ENCODE measurements at regions not wholly inside any gene's neighbourhood (a gene's known extent, or its start where the extent isn't known, plus 50 kb on each side); places are given as distances from the start of the nearest gene placed in this dataset.

DNA sequence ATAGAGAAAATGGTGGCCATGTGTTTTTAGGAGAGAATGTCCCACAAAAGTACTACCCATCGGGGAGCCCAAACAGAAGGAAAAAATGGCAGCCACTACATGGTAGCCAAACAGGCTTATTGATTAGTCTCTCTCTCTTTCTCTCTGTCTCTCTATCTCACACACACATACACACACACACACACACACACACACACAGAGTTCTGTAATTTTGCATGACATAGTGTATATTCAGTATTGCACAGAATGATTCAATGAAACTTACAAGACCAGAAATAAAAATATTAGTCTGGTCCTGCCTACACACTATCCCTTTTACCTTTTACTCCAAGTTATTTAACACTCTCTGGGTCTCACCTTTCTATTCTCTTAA is 124.8 kb upstream of the SLC39A10 start:
- Histone ChIP-seq H3K27me3 (replicated peaks in 1 of 2; ENCODE audit: control insufficient read depth in 2 of 2, insufficient read depth in 2 of 2, low read length in 1 of 2) (no peaks in the 10 kb centered on the region), H3K36me3 (ENCODE audit: control insufficient read depth in 2 of 2, insufficient read depth in 2 of 2, low read length in 1 of 2) (no peaks in the 10 kb centered on the region), H2AFZ (ENCODE audit: control insufficient read depth, low read depth, low read length) (peak overlapping the region; percentile 93), H3K4me1 (ENCODE audit: control insufficient read depth, insufficient read depth, low read length) (peaks cover 29% of the 10 kb centered on the region), H3K9ac (ENCODE audit: control insufficient read depth, insufficient read depth, low read length) (no peak overlapping the region), H3K4me3 (no peak overlapping the region), H3K9me3 (replicated peaks; ENCODE audit: control insufficient read depth, insufficient read depth, low read length) (no peaks in the 10 kb centered on the region; the same call in 2 of the 3 replicates), H3K79me2 (ENCODE audit: control insufficient read depth, insufficient read depth, low read length) (no peaks in the 10 kb centered on the region), H4K20me1 (ENCODE audit: control insufficient read depth, insufficient read depth) (no peaks in the 10 kb centered on the region), H3K4me2 (ENCODE audit: control insufficient read depth, insufficient read depth) (peak overlapping the region; percentile 97), H3K27ac (ENCODE audit: control insufficient read depth, insufficient read depth) (peak overlapping the region; percentile 63; the same call in 1 of the 2 replicates)
- WGBS (ENCODE audit: insufficient coverage, insufficient replicate concordance, low lambda C conversion rate, missing lambda C conversion rate): 100% methylated on average over 1 of the region's 1 CpG
- ChIA-PET SMC1A (ENCODE audit: uncharacterized antibody, unreplicated experiment) (interaction anchor here (0.7 to 19.9 kb wide), 20 partner anchors 10 to 437 kb away, joined by 3 to 435 read pairs (median 6); partner anchors contain the start of gene SLC39A10), CTCF (interaction anchor here (1.5 to 16.6 kb wide), 7 partner anchors 11 to 127 kb away, joined by 4 to 218 read pairs (median 92); partner anchors contain the start of gene SLC39A10), RAD21 (ENCODE audit: unreplicated experiment) (interaction anchor here (0.7 to 8.9 kb wide), 17 partner anchors 11 to 215 kb away, joined by 3 to 282 read pairs (median 6); partner anchors contain the start of gene SLC39A10), POLR2A (interaction anchor here (2.6 to 8.6 kb wide), 4 partner anchors 28 to 125 kb away, joined by 8 to 109 read pairs (median 22); partner anchors contain the start of gene SLC39A10)
- in situ Hi-C loops (cut with MboI) (no loop called here), intact Hi-C loops (cut with micrococcal nuclease; ENCODE audit: unreplicated experiment) (loop anchor here (10.0 kb wide), 3 partner anchors 117 to 713 kb away; no protein-coding TSS in a partner anchor)
- FAIRE-seq: no peak
- no peak for ATAC-seq
- DNase-seq (ENCODE audit: low read depth, low spot score): no peak
- TF ChIP-seq CTCF (IDR thresholded peaks at IDR 0.05 in 2 of 3, conservative IDR thresholded peaks at IDR 0.05 in 1 of 3; ENCODE audit: control insufficient read depth in 2 of 3, extremely low read depth in 1 of 3, insufficient read depth in 1 of 3, low read depth in 3 of 3, low read length in 3 of 3) (no peak), HDGF (IDR thresholded peaks at IDR 0.05) (peak; percentile 52; the same call in 1 of the 2 replicates), NBN (IDR thresholded peaks at IDR 0.05) (peak; percentile 26; the same call in 1 of the 2 replicates), ZSCAN29 (IDR thresholded peaks at IDR 0.05) (no peak), E2F4 (IDR thresholded peaks at IDR 0.05; ENCODE audit: low read depth, low read length) (no peak), SREBF2 (IDR thresholded peaks at IDR 0.05; ENCODE audit: low read length) (no peak), SPI1 (IDR thresholded peaks at IDR 0.05; ENCODE audit: borderline replicate concordance, insufficient read depth, low read depth, low read length) (no peak), GABPA (IDR thresholded peaks at IDR 0.05; ENCODE audit: low read depth) (no peak), SP1 (IDR thresholded peaks at IDR 0.05; ENCODE audit: low read depth, low read length) (no peak), CREB1 (IDR thresholded peaks at IDR 0.05; ENCODE audit: low read depth) (no peak)
- TF ChIP-seq, protein P1, sequence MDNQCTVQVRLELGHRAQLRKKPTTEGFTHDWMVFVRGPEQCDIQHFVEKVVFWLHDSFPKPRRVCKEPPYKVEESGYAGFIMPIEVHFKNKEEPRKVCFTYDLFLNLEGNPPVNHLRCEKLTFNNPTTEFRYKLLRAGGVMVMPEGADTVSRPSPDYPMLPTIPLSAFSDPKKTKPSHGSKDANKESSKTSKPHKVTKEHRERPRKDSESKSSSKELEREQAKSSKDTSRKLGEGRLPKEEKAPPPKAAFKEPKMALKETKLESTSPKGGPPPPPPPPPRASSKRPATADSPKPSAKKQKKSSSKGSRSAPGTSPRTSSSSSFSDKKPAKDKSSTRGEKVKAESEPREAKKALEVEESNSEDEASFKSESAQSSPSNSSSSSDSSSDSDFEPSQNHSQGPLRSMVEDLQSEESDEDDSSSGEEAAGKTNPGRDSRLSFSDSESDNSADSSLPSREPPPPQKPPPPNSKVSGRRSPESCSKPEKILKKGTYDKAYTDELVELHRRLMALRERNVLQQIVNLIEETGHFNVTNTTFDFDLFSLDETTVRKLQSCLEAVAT (IDR thresholded peaks at IDR 0.05): 0 out of 2 replicates have a peak, but pooled peaks have one; percentile 14
- TF ChIP-seq, protein P2, sequence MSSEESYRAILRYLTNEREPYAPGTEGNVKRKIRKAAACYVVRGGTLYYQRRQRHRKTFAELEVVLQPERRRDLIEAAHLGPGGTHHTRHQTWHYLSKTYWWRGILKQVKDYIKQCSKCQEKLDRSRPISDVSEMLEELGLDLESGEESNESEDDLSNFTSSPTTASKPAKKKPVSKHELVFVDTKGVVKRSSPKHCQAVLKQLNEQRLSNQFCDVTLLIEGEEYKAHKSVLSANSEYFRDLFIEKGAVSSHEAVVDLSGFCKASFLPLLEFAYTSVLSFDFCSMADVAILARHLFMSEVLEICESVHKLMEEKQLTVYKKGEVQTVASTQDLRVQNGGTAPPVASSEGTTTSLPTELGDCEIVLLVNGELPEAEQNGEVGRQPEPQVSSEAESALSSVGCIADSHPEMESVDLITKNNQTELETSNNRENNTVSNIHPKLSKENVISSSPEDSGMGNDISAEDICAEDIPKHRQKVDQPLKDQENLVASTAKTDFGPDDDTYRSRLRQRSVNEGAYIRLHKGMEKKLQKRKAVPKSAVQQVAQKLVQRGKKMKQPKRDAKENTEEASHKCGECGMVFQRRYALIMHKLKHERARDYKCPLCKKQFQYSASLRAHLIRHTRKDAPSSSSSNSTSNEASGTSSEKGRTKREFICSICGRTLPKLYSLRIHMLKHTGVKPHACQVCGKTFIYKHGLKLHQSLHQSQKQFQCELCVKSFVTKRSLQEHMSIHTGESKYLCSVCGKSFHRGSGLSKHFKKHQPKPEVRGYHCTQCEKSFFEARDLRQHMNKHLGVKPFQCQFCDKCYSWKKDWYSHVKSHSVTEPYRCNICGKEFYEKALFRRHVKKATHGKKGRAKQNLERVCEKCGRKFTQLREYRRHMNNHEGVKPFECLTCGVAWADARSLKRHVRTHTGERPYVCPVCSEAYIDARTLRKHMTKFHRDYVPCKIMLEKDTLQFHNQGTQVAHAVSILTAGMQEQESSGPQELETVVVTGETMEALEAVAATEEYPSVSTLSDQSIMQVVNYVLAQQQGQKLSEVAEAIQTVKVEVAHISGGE (CRISPR knock-in tag; IDR thresholded peaks at IDR 0.05): no peak
- BruUV-seq (replicated peaks): no TSS peak

Measured in GM12878 (cell line).